MCF 10A (cell line): ENCODE measurements at regions not wholly inside any gene's neighbourhood (a gene's known extent, or its start where the extent isn't known, plus 50 kb on each side); places are given as distances from the start of the nearest gene placed in this dataset.
A peak's percentile ranks its signal among the peaks of the same experiment; 100 is the strongest.

Experiments
- BruUV-seq: library from RNA; stranded (reverse); fragments of 400-500 nt; replicated peaks from 2 replicates; lab custom pipeline; 2021; lab: Mats Ljungman, UMichigan
- CTCF ChIA-PET: fragments of 300-600 bp; sonication (Branson Sonifier 250); formaldehyde crosslinking; extraction: SDS; loops from one replicate; lab custom pipeline; 2021; ENCODE audit warnings: antibody characterized with exemption, inconsistent platforms; lab: Yijun Ruan, JAX
- POLR2A ChIA-PET: fragments of 300-600, 350-650 bp; sonication (Branson Sonifier 250); formaldehyde crosslinking; extraction: SDS; loops from one replicate; lab custom pipeline; 2020; ENCODE audit warnings: antibody characterized with exemption, inconsistent platforms; lab: Yijun Ruan, JAX
- DNase-seq: peaks from one replicate; pipeline ENCODE4 v3.0.0-alpha.2; 2018; ENCODE audit not compliant: unreplicated experiment
- H3K27ac Mint-ChIP-seq: one replicate; pipeline ENCODE4 v1.8.0; 2022; ENCODE audit warnings: mild to moderate bottlenecking, low read depth, mixed read lengths; ENCODE audit not compliant: unreplicated experiment
- H3K27me3 Mint-ChIP-seq: one replicate; pipeline ENCODE4 v1.8.0; 2022; ENCODE audit warnings: mixed read lengths; ENCODE audit not compliant: insufficient read depth, unreplicated experiment
- H3K36me3 Mint-ChIP-seq: one replicate; pipeline ENCODE4 v1.8.0; 2022; ENCODE audit warnings: mild to moderate bottlenecking, moderate library complexity, mixed read lengths; ENCODE audit not compliant: insufficient read depth, unreplicated experiment
- H3K4me1 Mint-ChIP-seq: one replicate; pipeline ENCODE4 v1.8.0; 2022; ENCODE audit warnings: mixed read lengths; ENCODE audit not compliant: insufficient read depth, unreplicated experiment
- H3K4me3 Mint-ChIP-seq: one replicate; pipeline ENCODE4 v1.8.0; 2022; ENCODE audit warnings: mild to moderate bottlenecking, moderate library complexity, mixed read lengths; ENCODE audit not compliant: unreplicated experiment
- H3K9me3 Mint-ChIP-seq: one replicate; pipeline ENCODE4 v1.8.0; 2022; ENCODE audit warnings: mixed read lengths; ENCODE audit not compliant: unreplicated experiment
- CTCF ChIP-seq: fragments of 200-600 bp; IDR thresholded peaks from one replicate; pipeline ENCODE4 v1.8.0; 2022; ENCODE audit warnings: antibody characterized with exemption, mild to moderate bottlenecking; ENCODE audit not compliant: unreplicated experiment
- intact Hi-C: fragments of 100-400 bp; cut with micrococcal nuclease; formaldehyde crosslinking; loops from 2 replicates; pipeline ENCODE4 v1.14.1; 2022

- ChIA-PET CTCF (interaction anchor here (0.6 to 5.9 kb wide), 9 partner anchors 9 to 848 kb away, joined by 3 to 183 read pairs (median 6); partner anchors contain the start of gene GALNT15), POLR2A (interaction anchor here (1.0 to 3.3 kb wide), 6 partner anchors 7 to 213 kb away, joined by 3 to 12 read pairs (median 4); partner anchors contain the start of gene DPH3)
- BruUV-seq: no TSS peak
- no peak for TF ChIP-seq CTCF
- no peaks in the 10 kb centered on the region for H3K27me3 Mint-ChIP-seq
- no peak overlapping the region for H3K4me3 Mint-ChIP-seq
- intact Hi-C loops: no loop called here
- peak overlapping the region; percentile 3 for H3K27ac Mint-ChIP-seq
- H3K36me3 Mint-ChIP-seq: no peaks in the 10 kb centered on the region
- DNase-seq: no peak
- peaks cover 26% of the 10 kb centered on the region for H3K4me1 Mint-ChIP-seq
- no peaks in the 10 kb centered on the region for H3K9me3 Mint-ChIP-seq
Measured at GRCh38 chr3:16050641-16051467, 123.6 kb upstream of the GALNT15 start.

- H3K27ac Mint-ChIP-seq: peak overlapping the region; percentile 78
- H3K9me3 Mint-ChIP-seq: no peaks in the 10 kb centered on the region
- ChIA-PET POLR2A (interaction anchor here (1.0 to 1.8 kb wide), 4 partner anchors 8 to 213 kb away, joined by 3 to 5 read pairs (median 4); partner anchors contain the start of gene DPH3), CTCF (interaction anchor here (0.6 to 5.9 kb wide), 8 partner anchors 8 to 244 kb away, joined by 3 to 183 read pairs (median 4); partner anchors contain the start of gene GALNT15)
- no peaks in the 10 kb centered on the region for H3K27me3 Mint-ChIP-seq
- no peak for DNase-seq
- BruUV-seq: no TSS peak
- no peak for TF ChIP-seq CTCF
- peaks cover 34% of the 10 kb centered on the region for H3K4me1 Mint-ChIP-seq
- intact Hi-C loops: no loop called here
- no peak overlapping the region for H3K4me3 Mint-ChIP-seq
- peaks cover 2% of the 10 kb centered on the region for H3K36me3 Mint-ChIP-seq
Measured at GRCh38 chr3:16051691-16052090, 122.8 kb upstream of the GALNT15 start.

- intact Hi-C loops: no loop called here
- ChIA-PET POLR2A (interaction anchor here (0.6 to 2.0 kb wide), 2 partner anchors 121 to 125 kb away, joined by 3 to 6 read pairs; partner anchors contain the start of gene GALNT15), CTCF (interaction anchor here (1.5 to 2.1 kb wide), 2 partner anchors 127 to 195 kb away, joined by 8 read pairs; no protein-coding TSS in a partner anchor)
- H3K27ac Mint-ChIP-seq: peak overlapping the region; percentile 96
- H3K4me1 Mint-ChIP-seq: peaks cover 36% of the 10 kb centered on the region
- peaks cover 9% of the 10 kb centered on the region for H3K36me3 Mint-ChIP-seq
- TF ChIP-seq CTCF: no peak
- no peaks in the 10 kb centered on the region for H3K9me3 Mint-ChIP-seq
- H3K27me3 Mint-ChIP-seq: no peaks in the 10 kb centered on the region
- DNase-seq: no peak
- H3K4me3 Mint-ChIP-seq: no peak overlapping the region
- no TSS peak for BruUV-seq
Measured at GRCh38 chr3:16052964-16053363, 121.5 kb upstream of the GALNT15 start.

GRCh38 chr3:16053794-16054193 lies 120.7 kb upstream of the GALNT15 start:
- no peak for DNase-seq
- Mint-ChIP-seq H3K4me1 (peaks cover 39% of the 10 kb centered on the region), H3K27me3 (no peaks in the 10 kb centered on the region), H3K27ac (peak overlapping the region; percentile 96), H3K9me3 (no peaks in the 10 kb centered on the region), H3K36me3 (peaks cover 9% of the 10 kb centered on the region), H3K4me3 (no peak overlapping the region)
- no peak for TF ChIP-seq CTCF
- intact Hi-C loops: no loop called here
- POLR2A ChIA-PET: interaction anchor here (0.6 to 2.0 kb wide), 2 partner anchors 121 to 206 kb away, joined by 3 to 6 read pairs; partner anchors contain the start of gene GALNT15
- no TSS peak for BruUV-seq
- CTCF ChIA-PET: interaction anchor here (0.8 to 2.1 kb wide), 6 partner anchors 9 to 194 kb away, joined by 3 to 8 read pairs (median 5); no protein-coding TSS in a partner anchor
